ENCODE measurements at regions not wholly inside any gene's neighbourhood (a gene's known extent, or its start where the extent isn't known, plus 50 kb on each side); places are given as distances from the start of the nearest gene placed in this dataset.

DNA sequence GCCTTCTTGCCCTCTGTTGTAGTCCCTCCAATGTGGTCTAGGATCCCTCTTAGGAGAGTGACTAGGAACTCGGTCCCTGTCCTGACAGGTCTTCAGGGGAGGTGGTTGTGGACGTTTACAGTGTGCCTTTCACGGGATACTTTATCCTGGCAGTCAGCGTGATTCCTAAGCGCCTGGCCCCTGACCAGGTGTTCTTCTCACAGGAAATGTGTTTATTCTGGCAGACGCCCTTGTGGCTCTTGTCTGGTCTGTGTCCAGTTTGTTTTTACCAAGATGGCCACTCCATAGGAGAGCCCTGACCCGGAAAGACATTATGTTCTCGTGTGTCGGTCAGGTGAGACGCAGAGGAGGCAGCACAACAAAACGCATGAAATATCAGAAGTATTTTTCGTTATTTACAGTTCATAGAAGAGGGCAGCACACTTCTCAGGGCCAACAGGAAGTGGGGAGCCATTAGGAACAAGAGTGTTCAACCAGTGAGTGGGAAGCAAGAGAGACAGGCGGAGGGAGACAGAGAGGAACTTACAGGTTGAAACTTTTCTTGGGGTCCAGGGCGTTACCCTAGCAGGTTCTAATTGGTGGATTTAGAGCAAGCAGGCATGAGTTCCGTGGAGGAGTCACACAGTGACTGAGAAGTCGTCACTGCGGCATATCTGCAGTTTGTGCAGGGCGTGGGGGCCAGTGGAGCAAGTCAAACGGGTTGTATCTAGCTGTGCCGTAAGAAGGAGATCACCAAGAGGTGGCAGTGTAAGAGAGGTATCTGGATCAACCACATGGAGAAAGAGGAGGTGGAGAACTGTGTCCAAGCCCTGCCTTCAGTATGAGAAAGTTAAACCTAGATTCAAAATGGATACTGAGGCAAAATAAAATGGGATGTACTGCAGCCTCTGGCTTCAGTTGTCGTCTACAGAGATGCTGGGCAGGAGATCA lies 412.9 kb downstream of the ZSWIM6 start:
- Histone ChIP-seq H3K27ac (ENCODE audit: low read depth in 1 of 2, low read length in 2 of 2) (no peak overlapping the region), H3K9me3 (ENCODE audit: control insufficient read depth in 4 of 4, low read length in 3 of 4) (no peaks in the 10 kb centered on the region), H3K27me3 (ENCODE audit: control insufficient read depth in 4 of 4, insufficient read depth in 4 of 4, low read length in 3 of 4) (no peaks in the 10 kb centered on the region), H3K36me3 (ENCODE audit: control insufficient read depth in 4 of 4, insufficient read depth in 3 of 4, low read depth in 1 of 4, low read length in 3 of 4) (no peaks in the 10 kb centered on the region), H3K4me3 (ENCODE audit: low read depth in 1 of 3, low read length in 3 of 3) (peak overlapping the region in 1 of 3 donors; percentile 6), H3K9ac (ENCODE audit: low read depth in 1 of 2, low read length in 2 of 2) (no peak overlapping the region), H3K4me1 (ENCODE audit: control insufficient read depth in 4 of 4, insufficient read depth in 4 of 4, low read length in 3 of 4) (peaks cover 0 to 3% (median 0%) of the 10 kb centered on the region in 4 donors)
- 73% methylated on average over 21 of the region's 21 CpGs for WGBS
- TF ChIP-seq GABPA (IDR thresholded peaks at IDR 0.05 in 1 of 2, conservative IDR thresholded peaks at IDR 0.05 in 1 of 2) (no peak), JUND (IDR thresholded peaks at IDR 0.05) (no peak), FOXA2 (IDR thresholded peaks at IDR 0.05) (no peak), RXRA (IDR thresholded peaks at IDR 0.05) (no peak), EGR1 (IDR thresholded peaks at IDR 0.05; ENCODE audit: low read depth in 2 of 2) (no peak), HNF4A (conservative IDR thresholded peaks at IDR 0.05) (no peak), TAF1 (conservative IDR thresholded peaks at IDR 0.05) (no peak), FOXA1 (IDR thresholded peaks at IDR 0.05) (no peak), RAD21 (IDR thresholded peaks at IDR 0.05) (no peak), SP1 (IDR thresholded peaks at IDR 0.05) (no peak), NR2F2 (IDR thresholded peaks at IDR 0.05) (no peak), HNF4G (IDR thresholded peaks at IDR 0.05) (no peak), YY1 (IDR thresholded peaks at IDR 0.05) (no peak)
- TF ChIP-seq, protein P1, sequence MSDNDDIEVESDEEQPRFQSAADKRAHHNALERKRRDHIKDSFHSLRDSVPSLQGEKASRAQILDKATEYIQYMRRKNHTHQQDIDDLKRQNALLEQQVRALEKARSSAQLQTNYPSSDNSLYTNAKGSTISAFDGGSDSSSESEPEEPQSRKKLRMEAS (IDR thresholded peaks at IDR 0.05), result no peak
- TF ChIP-seq, protein P2, sequence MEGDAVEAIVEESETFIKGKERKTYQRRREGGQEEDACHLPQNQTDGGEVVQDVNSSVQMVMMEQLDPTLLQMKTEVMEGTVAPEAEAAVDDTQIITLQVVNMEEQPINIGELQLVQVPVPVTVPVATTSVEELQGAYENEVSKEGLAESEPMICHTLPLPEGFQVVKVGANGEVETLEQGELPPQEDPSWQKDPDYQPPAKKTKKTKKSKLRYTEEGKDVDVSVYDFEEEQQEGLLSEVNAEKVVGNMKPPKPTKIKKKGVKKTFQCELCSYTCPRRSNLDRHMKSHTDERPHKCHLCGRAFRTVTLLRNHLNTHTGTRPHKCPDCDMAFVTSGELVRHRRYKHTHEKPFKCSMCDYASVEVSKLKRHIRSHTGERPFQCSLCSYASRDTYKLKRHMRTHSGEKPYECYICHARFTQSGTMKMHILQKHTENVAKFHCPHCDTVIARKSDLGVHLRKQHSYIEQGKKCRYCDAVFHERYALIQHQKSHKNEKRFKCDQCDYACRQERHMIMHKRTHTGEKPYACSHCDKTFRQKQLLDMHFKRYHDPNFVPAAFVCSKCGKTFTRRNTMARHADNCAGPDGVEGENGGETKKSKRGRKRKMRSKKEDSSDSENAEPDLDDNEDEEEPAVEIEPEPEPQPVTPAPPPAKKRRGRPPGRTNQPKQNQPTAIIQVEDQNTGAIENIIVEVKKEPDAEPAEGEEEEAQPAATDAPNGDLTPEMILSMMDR (IDR thresholded peaks at IDR 0.05; ENCODE audit: low read depth, low read length, missing input control), result no peak
- TF ChIP-seq, protein P3, sequence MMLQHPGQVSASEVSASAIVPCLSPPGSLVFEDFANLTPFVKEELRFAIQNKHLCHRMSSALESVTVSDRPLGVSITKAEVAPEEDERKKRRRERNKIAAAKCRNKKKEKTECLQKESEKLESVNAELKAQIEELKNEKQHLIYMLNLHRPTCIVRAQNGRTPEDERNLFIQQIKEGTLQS (IDR thresholded peaks at IDR 0.05), result no peak
- TF ChIP-seq, protein P4, sequence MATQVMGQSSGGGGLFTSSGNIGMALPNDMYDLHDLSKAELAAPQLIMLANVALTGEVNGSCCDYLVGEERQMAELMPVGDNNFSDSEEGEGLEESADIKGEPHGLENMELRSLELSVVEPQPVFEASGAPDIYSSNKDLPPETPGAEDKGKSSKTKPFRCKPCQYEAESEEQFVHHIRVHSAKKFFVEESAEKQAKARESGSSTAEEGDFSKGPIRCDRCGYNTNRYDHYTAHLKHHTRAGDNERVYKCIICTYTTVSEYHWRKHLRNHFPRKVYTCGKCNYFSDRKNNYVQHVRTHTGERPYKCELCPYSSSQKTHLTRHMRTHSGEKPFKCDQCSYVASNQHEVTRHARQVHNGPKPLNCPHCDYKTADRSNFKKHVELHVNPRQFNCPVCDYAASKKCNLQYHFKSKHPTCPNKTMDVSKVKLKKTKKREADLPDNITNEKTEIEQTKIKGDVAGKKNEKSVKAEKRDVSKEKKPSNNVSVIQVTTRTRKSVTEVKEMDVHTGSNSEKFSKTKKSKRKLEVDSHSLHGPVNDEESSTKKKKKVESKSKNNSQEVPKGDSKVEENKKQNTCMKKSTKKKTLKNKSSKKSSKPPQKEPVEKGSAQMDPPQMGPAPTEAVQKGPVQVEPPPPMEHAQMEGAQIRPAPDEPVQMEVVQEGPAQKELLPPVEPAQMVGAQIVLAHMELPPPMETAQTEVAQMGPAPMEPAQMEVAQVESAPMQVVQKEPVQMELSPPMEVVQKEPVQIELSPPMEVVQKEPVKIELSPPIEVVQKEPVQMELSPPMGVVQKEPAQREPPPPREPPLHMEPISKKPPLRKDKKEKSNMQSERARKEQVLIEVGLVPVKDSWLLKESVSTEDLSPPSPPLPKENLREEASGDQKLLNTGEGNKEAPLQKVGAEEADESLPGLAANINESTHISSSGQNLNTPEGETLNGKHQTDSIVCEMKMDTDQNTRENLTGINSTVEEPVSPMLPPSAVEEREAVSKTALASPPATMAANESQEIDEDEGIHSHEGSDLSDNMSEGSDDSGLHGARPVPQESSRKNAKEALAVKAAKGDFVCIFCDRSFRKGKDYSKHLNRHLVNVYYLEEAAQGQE (IDR thresholded peaks at IDR 0.05), result no peak
- TF ChIP-seq, protein P5, sequence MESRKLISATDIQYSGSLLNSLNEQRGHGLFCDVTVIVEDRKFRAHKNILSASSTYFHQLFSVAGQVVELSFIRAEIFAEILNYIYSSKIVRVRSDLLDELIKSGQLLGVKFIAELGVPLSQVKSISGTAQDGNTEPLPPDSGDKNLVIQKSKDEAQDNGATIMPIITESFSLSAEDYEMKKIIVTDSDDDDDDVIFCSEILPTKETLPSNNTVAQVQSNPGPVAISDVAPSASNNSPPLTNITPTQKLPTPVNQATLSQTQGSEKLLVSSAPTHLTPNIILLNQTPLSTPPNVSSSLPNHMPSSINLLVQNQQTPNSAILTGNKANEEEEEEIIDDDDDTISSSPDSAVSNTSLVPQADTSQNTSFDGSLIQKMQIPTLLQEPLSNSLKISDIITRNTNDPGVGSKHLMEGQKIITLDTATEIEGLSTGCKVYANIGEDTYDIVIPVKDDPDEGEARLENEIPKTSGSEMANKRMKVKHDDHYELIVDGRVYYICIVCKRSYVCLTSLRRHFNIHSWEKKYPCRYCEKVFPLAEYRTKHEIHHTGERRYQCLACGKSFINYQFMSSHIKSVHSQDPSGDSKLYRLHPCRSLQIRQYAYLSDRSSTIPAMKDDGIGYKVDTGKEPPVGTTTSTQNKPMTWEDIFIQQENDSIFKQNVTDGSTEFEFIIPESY (IDR thresholded peaks at IDR 0.05), result no peak
- no peak for DNase-seq (ENCODE audit: low spot score)
